ENCODE measurements at regions not wholly inside any gene's neighbourhood (a gene's known extent, or its start where the extent isn't known, plus 50 kb on each side); places are given as distances from the start of the nearest gene placed in this dataset.

DNA sequence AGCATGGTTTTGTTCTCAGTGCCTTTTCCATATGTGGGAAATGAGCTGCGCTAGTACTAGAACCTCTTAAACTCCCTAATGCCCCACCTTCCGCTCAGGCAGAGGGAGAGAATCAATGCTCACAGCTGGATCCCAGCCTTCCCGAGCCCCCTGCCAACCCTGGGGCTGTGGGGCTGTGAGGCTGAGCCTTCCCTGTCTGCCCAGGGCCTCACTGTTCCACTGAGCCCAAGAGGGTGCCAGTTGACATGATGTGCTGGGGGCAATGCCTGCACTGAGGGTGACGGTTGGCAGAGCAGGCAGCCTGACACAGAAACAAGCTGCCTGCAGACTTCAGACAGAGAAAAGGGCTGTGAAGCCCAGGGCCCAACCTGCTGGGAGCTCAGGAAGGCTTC is 602.4 kb upstream of the RAB6C start:
- intact Hi-C loops (cut with DNase I), result no loop called here
- H3K4me3 ChIP-seq, result no peak overlapping the region
- no peaks in the 10 kb centered on the region for H3K4me1 ChIP-seq
- peaks cover 11% of the 10 kb centered on the region for H3K9me3 ChIP-seq
- no peak overlapping the region for H3K27ac ChIP-seq
- no peaks in the 10 kb centered on the region for H3K27me3 ChIP-seq (ENCODE audit: insufficient read depth in 3 of 3, low read length in 2 of 3)
- TF ChIP-seq CTCF (IDR thresholded peaks at IDR 0.05), result no peak
- H3K36me3 ChIP-seq (ENCODE audit: insufficient read depth in 1 of 2, low read depth in 1 of 2), result no peaks in the 10 kb centered on the region
- ATAC-seq, result no peak
- 73 to 78% (median 76%) methylated on average over 4 of the region's 4 CpGs for WGBS, 3 donors
- no peak for DNase-seq

DNA sequence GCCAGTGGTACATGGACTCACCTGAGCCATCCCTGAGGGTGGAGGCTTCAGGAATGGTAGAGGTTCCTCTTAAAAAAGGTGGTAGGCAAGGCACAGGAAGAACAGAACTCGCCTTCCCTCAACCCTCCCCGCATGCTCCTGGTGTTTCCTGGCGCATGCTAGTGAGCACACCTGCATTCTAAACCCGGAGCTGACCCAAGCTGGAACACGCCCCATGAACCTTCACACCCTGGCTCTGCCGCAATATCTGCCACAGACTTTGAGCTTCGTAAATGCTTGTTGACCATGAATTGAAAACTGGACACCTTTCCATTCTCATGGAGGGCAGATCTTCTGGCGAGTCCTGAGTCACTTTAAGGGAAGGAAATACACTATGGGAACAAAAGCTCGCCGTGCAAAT is 601.3 kb upstream of the RAB6C start:
- no peak overlapping the region for H3K27ac ChIP-seq
- intact Hi-C loops (cut with DNase I), result no loop called here
- H3K9me3 ChIP-seq, result peaks cover 18% of the 10 kb centered on the region
- no peaks in the 10 kb centered on the region for H3K27me3 ChIP-seq (ENCODE audit: insufficient read depth in 3 of 3, low read length in 2 of 3)
- no peak for TF ChIP-seq CTCF (IDR thresholded peaks at IDR 0.05)
- no peaks in the 10 kb centered on the region for H3K36me3 ChIP-seq (ENCODE audit: insufficient read depth in 1 of 2, low read depth in 1 of 2)
- WGBS, 3 donors, result 84 to 89% (median 87%) methylated on average over 10 of the region's 10 CpGs
- no peak overlapping the region for H3K4me3 ChIP-seq
- no peaks in the 10 kb centered on the region for H3K4me1 ChIP-seq
- ATAC-seq (no peak), DNase-seq (no peak)

DNA sequence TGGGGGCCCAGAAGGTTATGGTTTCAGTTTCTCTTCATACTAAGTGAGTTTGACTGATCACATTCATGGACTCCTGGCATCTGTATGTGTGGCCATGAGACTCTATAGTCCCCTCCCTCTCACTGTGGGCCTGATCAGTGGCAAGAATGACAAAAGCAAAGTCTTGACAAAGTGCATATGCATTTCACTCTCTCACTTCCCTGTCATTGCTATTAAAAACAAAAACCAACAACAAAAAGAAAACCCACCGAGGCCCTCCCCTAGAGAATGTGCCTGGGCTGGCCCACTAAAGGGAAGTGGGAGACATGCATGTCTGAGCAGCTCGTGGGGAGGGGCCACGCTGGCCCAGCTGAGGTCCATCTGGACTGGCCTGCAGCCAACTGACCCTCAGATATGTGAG is 600.1 kb upstream of the RAB6C start:
- ATAC-seq (no peak), DNase-seq (no peak)
- intact Hi-C loops (cut with DNase I), result no loop called here
- WGBS, 3 donors, result 66 to 74% (median 66%) methylated on average over 3 of the region's 3 CpGs
- H3K9me3 ChIP-seq, result peaks cover 18% of the 10 kb centered on the region
- H3K27me3 ChIP-seq (ENCODE audit: insufficient read depth in 3 of 3, low read length in 2 of 3), result no peaks in the 10 kb centered on the region
- H3K4me3 ChIP-seq, result no peak overlapping the region
- TF ChIP-seq CTCF (IDR thresholded peaks at IDR 0.05), result no peak
- H3K4me1 ChIP-seq, result no peaks in the 10 kb centered on the region
- no peak overlapping the region for H3K27ac ChIP-seq
- H3K36me3 ChIP-seq (ENCODE audit: insufficient read depth in 1 of 2, low read depth in 1 of 2), result no peaks in the 10 kb centered on the region

DNA sequence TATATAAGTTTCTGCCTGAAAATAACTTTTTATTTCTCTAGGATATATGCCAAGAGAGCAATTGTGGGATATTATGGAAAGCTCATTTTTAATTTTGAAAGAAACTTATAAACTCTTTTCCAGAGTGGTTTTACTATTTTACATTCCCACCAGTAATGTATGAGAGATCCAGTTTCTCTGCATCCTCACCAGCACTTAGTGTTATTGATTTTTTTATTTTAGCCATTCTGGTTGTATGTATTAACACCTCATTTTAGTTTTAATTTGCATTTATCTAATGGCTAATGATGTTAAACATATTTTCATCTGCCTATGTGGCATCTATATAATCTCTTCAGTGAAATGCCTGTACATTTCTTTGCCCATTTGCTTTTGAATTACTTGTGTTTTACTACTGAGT is 597.7 kb upstream of the RAB6C start:
- no peak for TF ChIP-seq CTCF (IDR thresholded peaks at IDR 0.05)
- DNase-seq, result no peak
- H3K9me3 ChIP-seq, result peaks cover 18% of the 10 kb centered on the region
- ATAC-seq, result no peak
- intact Hi-C loops (cut with DNase I), result no loop called here
- no peaks in the 10 kb centered on the region for H3K36me3 ChIP-seq (ENCODE audit: insufficient read depth in 1 of 2, low read depth in 1 of 2)
- H3K4me3 ChIP-seq, result no peak overlapping the region
- no peaks in the 10 kb centered on the region for H3K27me3 ChIP-seq (ENCODE audit: insufficient read depth in 3 of 3, low read length in 2 of 3)
- H3K27ac ChIP-seq, result no peak overlapping the region
- H3K4me1 ChIP-seq, result no peaks in the 10 kb centered on the region

GRCh38 chr2:129388870-129389269 is 590.6 kb upstream of the RAB6C start:
- Histone ChIP-seq H3K9me3 (no peaks in the 10 kb centered on the region), H3K27me3 (ENCODE audit: insufficient read depth in 3 of 3, low read length in 2 of 3) (no peaks in the 10 kb centered on the region), H3K36me3 (ENCODE audit: insufficient read depth in 1 of 2, low read depth in 1 of 2) (no peaks in the 10 kb centered on the region), H3K4me1 (no peaks in the 10 kb centered on the region), H3K4me3 (no peak overlapping the region), H3K27ac (no peak overlapping the region)
- ATAC-seq, result no peak
- DNase-seq, result no peak
- intact Hi-C loops (cut with DNase I), result no loop called here
- no peak for TF ChIP-seq CTCF (IDR thresholded peaks at IDR 0.05)
- WGBS, 3 donors, result 75 to 88% (median 86%) methylated on average over 2 of the region's 2 CpGs

Data from psoas muscle (tissue), 7 donors.